ENCODE measurements at regions not wholly inside any gene's neighbourhood (a gene's known extent, or its start where the extent isn't known, plus 50 kb on each side); places are given as distances from the start of the nearest gene placed in this dataset.
"Not testable (repeated sequence)": the region's sequence is repeated elsewhere in the genome, so short reads cannot be mapped to it uniquely, and the experiment has no call there.

DNA sequence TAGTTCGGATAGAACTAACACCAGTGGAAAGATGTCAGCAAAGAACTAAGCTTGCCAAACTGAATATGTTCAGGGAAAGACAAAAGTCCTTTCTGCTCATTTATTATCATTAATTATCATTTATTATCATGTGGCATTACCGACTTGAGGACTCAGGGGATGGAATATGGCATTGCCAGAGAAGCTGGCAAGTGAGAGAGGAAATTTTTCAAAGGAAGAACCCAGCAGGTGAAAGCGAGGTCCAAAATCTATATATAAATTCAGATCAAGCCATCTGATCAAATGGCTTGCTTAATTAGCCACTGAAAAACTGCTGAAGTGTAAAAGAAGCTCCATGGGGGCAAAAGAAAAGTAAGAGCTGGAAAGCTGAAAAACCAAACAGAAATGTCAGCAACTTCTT lies 1049.6 kb upstream of the SEMA6A start:
- DNase-seq (ENCODE audit: low read depth), result no peak

DNA sequence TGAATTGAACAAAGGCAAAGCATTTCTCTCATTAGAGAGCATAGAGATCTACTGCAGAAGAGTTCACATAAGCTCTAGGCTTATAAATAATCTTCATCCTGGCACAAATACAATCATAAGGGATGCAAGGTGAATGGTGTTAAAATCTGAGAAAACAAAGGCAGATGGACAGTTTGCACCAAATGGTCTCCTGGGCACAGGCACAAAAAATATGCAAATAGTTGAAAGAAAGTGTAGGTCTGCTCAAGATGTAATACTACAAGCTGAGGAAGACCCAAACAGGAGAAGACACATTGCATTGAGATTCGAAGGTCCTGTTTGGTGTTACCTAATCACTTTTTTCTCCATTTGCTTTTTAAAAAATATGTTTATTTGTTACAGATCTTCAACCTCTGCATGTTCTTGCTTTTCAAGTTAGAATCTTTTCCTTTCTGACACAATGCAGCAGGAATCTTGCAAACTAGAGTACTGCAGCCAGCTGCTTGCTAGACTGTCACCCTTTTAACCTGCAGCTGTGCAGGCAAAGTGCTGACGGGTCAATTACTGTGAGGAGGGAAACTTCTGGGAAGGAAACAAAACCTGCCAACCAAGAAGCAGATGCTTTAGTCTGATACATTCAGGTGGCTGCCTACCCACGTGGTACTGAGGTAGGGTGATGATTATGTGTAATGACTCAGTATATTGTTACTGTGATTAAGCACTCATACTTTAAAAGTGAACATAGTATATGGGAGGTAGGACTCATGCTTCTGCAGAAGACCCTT lies 1048.6 kb upstream of the SEMA6A start:
- no peak for DNase-seq (ENCODE audit: low read depth)

DNA sequence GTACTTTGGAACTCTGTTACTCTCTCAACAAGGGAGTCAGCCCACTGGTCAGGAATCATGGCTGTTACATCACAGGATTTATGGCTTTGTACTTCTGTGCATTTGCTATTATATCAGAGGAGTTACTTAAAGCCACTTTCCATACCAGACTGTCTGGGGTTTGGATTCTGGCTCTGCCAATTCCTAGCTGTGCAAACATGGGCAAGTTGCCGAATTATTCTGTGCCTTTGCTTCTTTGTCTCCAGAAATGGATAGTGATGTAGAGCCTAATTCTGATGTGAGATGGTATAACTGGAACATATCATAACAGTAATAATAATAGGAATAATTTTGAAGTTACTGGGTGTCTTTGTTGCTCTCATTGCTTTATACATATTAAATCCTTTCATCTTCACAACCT lies 1047.3 kb upstream of the SEMA6A start:
- DNase-seq (ENCODE audit: low read depth), result no peak

DNA sequence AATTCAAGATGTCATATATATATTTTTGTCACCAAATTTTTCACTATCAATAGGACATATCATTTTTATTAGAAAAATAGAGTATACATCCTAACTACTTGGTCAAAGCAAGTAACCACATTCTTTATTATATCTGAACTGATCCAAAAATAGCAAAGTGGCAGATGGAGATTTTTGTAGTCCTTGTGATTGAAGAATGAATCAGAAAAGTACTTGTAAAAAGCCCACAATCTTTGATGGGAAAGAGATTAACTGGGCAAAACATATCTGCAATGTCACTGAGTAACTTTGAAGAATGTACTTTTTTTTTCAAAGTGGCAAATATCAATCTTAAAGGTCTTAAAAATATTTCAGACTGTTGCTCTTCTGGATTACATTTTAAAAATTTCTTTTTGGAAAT lies 1040.6 kb upstream of the SEMA6A start:
- no peak for DNase-seq (ENCODE audit: low read depth)

DNA sequence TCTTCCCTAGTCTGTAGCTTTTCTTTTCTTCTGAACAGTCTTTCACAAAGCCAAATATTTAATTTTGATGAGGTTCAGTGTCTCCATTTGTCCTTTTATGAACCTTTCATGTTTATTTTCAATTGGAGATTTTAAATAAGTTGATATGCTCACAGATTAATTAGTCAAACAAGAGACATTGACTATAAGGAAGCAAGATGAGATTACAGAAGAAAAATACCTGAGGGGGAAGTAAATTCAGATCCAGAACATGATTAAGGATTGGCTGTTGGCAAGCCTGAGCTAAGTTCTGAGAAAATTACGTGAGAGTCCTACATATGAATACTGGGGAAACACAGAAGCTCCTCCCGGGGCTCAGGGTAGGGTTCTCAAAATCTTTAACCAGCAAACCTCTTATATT lies 1039.8 kb upstream of the SEMA6A start:
- no peak for DNase-seq (ENCODE audit: low read depth)

DNA sequence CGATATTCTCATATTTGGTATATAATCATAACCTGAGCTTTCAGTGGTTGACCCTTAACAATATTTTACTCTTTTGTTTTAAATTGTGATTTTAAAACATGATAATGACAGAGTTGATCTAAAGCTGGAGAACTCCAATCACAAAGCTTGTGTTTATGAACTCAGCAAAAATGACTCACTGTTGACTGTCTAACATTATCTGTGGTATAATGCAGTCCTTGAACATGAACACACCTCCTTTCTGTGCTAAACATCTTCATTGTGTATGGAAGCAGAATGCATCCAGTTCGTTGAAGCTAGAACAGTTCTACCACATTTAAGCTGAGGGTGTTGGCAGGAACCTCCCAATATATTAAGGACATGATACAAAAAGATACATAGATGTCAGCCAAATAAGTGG lies 1030.2 kb upstream of the SEMA6A start:
- no peak for DNase-seq (ENCODE audit: low read depth)

DNA sequence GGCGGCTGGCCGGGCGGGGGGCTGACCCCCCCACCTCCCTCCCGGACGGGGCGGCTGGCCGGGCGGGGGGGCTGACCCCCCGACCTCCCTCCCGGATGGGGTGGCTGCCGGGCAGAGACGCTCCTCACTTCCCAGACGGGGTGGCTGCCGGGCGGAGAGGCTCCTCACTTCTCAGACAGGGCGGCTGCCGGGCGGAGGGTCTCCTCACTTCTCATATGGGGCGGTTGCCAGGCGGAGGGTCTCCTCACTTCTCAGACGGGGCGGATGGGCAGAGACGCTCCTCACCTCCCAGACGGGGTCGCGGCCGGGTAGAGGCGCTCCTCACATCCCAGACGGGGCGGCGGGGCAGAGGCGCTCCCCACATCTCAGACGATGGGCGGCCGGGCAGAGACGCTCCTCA lies 1025.2 kb upstream of the SEMA6A start:
- not testable (repeated sequence) for DNase-seq (ENCODE audit: low read depth)

DNA sequence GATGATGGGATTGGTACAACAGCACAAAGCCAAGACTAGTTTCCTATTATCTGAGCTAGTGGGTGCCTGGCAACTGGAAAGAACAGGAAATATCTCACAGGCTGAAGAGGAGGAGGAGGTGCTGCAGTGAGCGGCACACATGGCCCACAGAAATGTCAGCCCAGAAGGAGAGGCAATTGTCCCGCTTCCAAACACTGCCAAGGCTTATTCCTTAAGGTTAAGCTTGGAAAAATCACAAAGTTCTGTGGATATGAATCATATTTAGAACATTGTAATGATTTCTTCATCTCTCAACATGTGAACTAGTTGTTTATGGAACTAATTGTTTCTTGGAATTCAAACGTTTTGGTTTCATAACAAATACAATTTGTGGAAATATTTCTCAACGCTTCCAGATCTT lies 1019.5 kb upstream of the SEMA6A start:
- DNase-seq (ENCODE audit: low read depth), result no peak

DNA sequence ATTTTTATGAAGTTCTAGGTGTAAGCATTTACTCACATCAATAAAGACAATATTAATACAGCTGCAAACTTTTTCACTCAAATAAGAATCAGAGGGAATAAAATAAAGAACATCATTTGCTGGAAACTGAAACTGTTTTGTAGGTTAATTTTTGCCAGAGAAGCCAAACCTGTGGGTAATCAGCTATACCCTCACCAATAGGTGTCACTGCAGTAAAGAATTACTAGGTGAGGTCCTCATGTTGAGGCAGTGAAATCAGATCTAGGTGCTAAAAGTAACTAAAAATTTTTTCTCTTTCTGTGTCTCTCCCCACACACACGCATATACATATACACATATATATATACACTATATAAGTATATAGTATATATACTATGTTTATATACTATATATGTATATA lies 1016.3 kb upstream of the SEMA6A start:
- DNase-seq (ENCODE audit: low read depth), result no peak

DNA sequence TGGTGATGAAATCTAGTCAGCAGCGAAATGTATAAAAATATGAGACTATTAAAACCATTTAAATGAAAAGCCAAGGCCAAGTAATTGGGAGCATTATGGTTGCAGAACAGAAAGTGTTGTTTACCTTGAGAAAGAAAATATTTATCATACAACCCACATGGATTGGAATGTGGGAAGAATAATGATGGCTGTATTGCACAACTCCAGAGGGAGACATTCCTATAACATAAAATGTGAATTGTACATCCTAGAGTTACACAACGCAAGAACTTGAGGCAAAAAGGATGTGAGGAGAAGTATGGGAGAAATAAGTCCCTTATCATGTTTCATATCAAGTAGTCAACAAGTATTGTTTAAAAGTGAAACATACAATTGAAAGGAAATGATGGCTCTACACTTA lies 1014.0 kb upstream of the SEMA6A start:
- DNase-seq (ENCODE audit: low read depth), result no peak

DNA sequence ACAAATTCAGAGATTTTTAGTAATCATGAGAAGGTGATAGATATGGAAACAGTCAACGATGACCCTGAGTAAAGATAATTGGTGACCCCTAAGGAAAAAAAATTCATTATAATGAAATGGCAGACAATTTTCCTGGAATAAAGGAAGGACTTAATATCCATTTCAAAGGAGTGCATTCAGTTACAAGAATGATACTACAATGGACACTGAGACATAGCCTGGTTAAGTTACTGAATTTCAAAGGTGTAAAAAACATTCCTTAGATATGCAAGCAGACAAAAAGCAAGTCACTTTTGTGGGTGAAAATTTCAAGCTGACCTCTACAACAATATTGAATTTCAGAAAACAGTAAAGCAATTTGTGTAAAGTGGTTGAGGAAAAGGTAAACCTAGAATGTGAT lies 1012.5 kb upstream of the SEMA6A start:
- DNase-seq (ENCODE audit: low read depth), result no peak

DNA sequence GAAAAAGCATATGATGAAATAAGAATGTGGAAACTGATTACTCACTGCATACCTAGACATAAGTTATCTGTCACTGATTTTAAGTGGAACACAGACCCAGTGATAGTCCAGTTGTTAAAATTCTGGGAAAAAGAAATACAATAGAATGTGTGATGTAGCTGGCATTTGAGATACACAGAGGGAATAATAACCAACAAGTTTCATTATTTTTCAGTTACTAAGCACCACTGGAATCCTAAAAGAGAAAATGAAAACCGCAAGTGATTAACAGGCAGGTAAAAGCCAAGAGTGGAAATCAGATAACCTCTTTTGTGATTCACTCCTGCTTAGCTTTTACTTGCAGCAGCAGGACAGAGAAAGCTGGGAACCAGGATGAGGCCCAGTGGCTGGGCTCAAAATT lies 994.0 kb upstream of the SEMA6A start:
- no peak for DNase-seq (ENCODE audit: low read depth)

DNA sequence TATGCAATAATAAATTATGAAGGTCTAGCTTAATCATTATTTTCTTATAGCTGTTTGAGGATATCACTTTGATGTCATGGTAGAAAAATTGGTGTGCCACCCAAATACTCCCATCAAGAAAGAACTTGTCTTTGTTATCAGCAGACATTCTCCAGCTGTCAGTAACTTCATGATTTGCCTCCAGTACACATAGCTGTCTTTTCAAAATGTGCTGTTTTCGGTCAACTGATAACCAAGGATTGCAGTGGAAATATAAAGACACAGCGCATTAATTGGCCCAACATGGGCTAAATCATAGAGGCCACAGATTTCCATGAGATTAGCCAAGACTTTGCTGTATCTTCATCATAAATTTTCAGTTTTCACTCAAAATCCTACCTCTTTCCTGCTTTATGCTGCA lies 993.5 kb upstream of the SEMA6A start:
- no peak for DNase-seq (ENCODE audit: low read depth)

DNA sequence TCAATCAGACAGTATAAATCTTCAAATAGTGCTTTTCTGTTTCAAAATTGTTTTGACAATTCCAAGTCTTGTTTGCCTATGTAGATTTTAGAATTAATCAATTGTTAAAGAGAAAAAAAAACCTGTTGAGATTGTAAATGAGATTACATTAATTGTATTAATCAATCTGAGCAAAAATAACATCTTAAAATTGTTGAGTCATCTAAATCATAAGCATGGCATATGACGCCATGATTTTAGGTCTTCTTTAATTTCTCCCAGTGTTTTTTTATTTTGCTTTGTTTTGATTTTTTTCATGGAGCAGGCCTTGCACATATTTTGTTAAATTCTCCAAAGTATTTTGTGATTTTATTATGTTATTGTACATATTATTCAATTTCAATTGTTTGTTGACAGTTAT lies 988.0 kb upstream of the SEMA6A start:
- no peak for DNase-seq (ENCODE audit: low read depth)

DNA sequence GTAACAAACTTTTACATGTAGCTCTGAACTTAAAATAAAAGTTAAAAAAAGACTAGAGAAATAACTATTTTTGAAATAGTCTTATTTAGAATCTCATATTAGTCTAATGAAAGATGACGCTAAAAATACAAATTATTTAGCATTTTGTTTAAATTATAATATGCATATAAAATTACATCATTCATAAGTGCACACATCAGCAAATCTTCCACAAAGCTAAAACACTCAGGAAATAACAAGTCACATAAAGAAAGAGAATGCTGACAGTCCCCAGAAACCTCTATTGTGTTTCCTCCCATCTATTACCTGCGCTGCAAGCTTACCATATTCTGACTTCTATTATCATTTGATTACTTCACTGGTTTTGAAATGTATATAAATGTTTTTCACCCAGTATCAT lies 986.9 kb upstream of the SEMA6A start:
- no peak for DNase-seq (ENCODE audit: low read depth)

DNA sequence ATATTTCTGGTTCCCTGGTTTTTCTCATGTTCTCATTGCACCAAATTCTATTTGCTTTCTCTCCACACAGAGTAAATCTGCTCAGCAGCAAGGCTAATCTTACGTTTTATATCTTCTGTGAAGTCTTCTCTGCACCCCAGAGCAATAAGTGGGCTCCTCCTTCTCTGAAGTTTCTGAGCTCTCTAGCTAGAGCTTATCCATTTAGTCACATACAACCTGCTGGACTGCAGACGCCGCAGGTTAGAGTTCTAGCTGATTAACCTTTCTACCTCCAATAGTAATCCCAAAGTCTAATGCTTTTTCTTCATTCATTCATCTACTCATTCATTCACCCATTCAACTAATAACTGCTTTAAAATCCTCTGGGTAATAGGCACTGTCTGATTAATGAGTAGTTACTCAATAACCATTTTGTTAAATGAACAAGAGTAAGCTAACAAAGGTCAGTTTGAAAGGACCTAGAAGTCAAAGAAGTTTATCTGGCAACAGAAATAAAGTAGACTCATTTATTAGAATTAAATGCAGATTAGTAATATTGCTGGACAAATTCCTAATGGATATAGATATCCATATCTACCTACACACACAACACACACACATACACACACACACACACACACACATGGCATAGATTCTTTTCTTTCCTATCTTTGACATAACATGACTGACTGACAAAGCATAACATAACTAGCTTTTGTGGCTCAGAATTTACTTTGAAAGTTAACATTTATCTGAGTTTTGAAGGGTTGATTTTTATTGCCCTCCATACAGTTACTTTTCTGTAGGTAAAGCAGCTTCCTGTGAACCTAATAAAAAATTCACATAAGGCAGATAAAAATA lies 984.6 kb upstream of the SEMA6A start:
- DNase-seq (ENCODE audit: low read depth), result no peak

DNA sequence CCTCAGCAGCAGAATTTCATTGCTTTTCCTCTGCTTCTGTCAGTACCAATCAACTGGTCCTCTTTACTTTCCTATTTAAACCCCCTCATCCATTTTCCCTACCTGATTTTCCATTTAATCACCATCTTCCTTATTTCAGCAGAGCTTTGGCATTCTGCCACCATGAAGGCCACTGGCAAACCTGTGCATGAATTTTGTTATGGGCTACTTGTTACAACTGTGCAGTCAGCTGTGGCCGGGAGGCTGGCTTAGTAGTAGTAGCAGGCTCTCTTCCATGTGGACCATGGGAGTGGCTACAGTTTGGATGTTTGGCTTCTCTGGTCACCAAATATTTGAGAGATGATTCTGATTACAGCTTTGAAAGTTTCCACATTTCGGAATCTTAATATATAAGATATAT lies 976.6 kb upstream of the SEMA6A start:
- DNase-seq (ENCODE audit: low read depth), result no peak

DNA sequence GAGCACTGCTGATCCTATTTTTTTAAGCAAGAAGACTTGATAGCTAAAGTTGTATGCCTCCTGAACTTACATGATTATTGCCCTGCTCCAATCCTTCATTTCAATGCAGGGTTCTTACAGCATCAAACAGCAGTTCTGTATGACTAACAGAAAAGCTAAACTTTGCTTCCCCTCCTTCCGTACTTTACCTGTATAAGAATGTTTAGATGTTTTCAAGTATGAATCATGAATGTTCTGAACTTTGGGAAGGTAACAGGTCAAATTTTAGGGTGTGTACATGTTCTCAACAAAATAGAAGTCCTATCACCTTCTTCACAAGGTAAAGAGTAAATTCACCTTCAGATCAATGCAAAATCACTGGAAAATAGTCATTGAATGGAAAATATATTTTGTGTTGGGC lies 972.6 kb upstream of the SEMA6A start:
- no peak for DNase-seq (ENCODE audit: low read depth)

DNA sequence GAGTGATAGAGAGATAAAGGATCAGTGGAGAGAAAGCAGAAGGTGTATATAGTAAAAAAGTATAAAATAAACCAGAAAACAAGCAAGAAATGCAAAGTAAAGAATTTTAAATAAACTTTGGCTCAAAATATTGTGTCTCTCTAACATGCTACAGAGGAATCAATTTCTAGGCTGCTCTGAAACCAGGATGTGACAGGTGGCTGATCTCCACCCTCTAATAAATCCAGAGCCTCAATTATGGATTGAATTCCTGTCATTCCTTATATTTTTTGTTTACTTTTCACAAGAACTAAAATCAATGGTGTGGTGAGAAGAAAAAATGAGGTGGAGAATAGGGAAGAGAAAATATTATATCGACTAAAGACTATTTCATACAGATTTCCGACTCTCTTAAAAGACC lies 965.1 kb upstream of the SEMA6A start:
- no peak for DNase-seq (ENCODE audit: low read depth)

DNA sequence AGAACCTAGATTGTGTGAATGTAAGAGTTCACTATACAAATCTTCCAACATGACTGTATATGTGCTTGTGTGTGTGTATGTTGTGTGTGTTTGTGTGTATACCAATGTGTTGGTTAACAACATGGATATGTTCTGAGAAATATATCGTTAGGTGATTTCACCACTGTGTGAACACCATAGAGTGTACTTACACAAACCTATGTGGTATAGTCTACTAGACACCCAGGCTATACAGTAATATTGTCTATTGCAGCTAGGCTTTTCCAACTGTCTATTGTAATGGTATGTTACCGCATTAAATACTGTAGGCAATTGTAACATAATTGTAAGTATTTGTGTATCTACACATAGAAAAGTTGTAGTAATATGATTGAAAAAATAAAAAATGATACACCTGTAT lies 959.2 kb upstream of the SEMA6A start:
- no peak for DNase-seq (ENCODE audit: low read depth)

DNA sequence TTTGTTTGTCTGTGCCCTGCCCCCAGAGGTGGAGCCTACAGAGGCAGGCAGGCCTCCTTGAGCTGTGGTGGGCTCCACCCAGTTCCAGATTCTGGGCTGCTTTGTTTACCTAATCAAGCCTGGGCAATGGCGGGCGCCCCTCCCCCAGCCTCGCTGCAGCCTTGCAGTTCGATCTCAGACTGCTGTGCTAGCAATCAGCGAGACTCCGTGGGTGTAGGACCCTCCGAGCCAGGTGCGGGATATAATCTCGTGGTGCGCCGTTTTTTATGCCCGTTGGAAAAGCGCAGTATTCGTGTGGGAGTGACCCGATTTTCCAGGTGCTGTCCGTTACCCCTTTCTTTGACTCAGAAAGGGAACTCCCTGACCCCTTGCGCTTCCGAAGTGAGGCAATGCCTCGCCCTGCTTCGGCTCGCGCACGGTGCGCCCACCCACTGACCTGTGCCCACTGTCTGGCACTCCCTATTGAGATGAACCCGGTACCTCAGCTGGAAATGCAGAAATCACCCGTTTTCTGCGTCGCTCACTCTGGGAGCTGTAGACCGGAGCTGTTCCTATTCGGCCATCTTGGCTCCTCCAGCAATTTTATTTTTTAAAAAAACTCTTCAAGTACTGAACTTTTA lies 958.5 kb upstream of the SEMA6A start:
- DNase-seq (ENCODE audit: low read depth), result not testable (repeated sequence)

DNA sequence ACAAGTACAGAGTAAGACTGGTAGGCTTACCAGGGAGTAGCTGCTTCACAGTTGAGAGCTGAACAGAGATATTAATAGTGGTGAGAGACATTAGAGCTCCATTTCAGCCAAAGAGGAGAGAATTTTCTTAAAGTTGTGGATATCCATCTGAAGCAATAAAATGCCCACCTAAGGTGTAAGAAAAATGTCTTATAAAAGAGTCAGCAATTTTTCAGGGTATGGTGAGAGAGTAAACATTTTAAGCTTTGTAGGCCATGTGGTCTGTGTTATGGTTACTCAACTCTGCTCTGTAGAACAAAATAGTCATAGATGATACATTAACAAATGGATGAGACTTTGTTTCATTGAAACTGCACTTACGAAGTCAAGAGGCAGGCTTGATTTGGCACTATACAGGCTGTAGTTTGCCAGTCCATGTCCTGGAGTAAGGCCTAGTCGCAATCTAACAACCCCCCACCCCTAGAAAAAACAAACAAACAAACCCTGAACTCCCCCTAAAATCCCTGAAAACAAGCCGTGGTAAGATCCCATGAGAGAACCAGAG lies 945.4 kb upstream of the SEMA6A start:
- DNase-seq (ENCODE audit: low read depth), result no peak

DNA sequence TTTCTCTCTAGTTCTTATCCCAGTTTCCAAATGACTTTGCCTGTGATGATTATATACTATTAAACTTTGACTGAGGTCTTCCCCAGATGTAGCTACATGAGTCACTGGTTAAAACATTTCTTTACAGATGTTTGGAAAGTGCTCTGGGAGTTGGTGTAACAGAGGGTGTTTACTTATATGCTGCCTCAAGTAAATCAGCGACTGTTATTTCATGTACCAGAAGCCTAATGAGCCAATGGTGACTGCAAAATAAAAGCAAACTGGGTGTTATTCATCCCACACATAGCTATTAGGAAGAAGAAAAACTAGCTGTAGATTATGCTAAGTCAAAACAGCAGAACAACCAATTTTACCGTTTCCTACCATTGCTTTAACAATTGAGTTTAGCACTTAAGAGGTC lies 929.7 kb upstream of the SEMA6A start:
- no peak for DNase-seq (ENCODE audit: low read depth)

Data from activated T-cell treated with anti-CD3 and anti-CD28 coated beads for 24 hours (primary cell).